Gastrocnemius medialis (tissue), 4 donors: ENCODE measurements at regions not wholly inside any gene's neighbourhood (a gene's known extent, or its start where the extent isn't known, plus 50 kb on each side); places are given as distances from the start of the nearest gene placed in this dataset.
"Not testable (repeated sequence)": the region's sequence is repeated elsewhere in the genome, so short reads cannot be mapped to it uniquely, and the experiment has no call there.

Experiments
- ATAC-seq, 2 donors: fragments of 150-250 bp; one replicate each; pipeline ENCODE4 v1.9.1; 2016
- DNase-seq, 2 donors: peaks; one replicate each; pipeline ENCODE4 v3.0.0-alpha.2; 2019
- H3K27ac ChIP-seq, 4 donors: fragments of 200-600 bp; sonication (generic); 1 replicate in 1 of 4; 2 replicates in 3 of 4; pipeline ENCODE4 v1.5.1; 2016 to 2018; ENCODE audit warnings: mild to moderate bottlenecking in 2 of 4, moderate library complexity in 1 of 4
- H3K27me3 ChIP-seq, 3 donors: fragments of 200-600 bp; sonication (generic) in 2 of 3; 1 replicate in 1 of 3; 2 replicates in 2 of 3; pipeline versions ENCODE4 v1.5.1 to v1.6.0; 2016 to 2019; ENCODE audit warnings: mild to moderate bottlenecking in 1 of 3, moderate library complexity in 1 of 3
- H3K36me3 ChIP-seq, 2 donors: fragments of 200-600 bp; sonication (generic) in 1 of 2; one replicate each; pipeline ENCODE4 v1.5.1; 2017 to 2018
- H3K4me1 ChIP-seq, 2 donors: fragments of 200-600 bp; sonication (generic) in 1 of 2; one replicate each; pipeline ENCODE4 v1.5.1; 2016 to 2017; ENCODE audit warnings: mild to moderate bottlenecking in 2 of 2
- H3K4me3 ChIP-seq, 4 donors: fragments of 200-600 bp; sonication (generic) in 3 of 4; 1 replicate in 1 of 4; 2 replicates in 3 of 4; pipeline ENCODE4 v1.5.1; 2016 to 2019; ENCODE audit warnings: mild to moderate bottlenecking in 2 of 4
- H3K9me3 ChIP-seq, 3 donors: fragments of 200-600 bp; sonication (generic) in 2 of 3; 1 replicate in 1 of 3; 2 replicates in 2 of 3; pipeline ENCODE4 v1.5.1; 2016 to 2019
- CTCF ChIP-seq, 5 experiments: fragments of 450-650 bp in 3 of 5; fragments of 200-600 bp in 2 of 5; sonication (generic) in 2 of 5; IDR thresholded peaks in 4 of 5; conservative IDR thresholded peaks in 1 of 5; 1 replicate in 4 of 5; 2 replicates in 1 of 5; pipeline ENCODE4 v1.5.1; 2016 to 2019; ENCODE audit warnings: antibody characterized with exemption in 5 of 5, mild to moderate bottlenecking in 3 of 5, moderate library complexity in 3 of 5
- POLR2A ChIP-seq, 2 donors: fragments of 450-650 bp; IDR thresholded peaks; one replicate each; pipeline ENCODE4 v1.6.1; 2017; ENCODE audit warnings: antibody characterized with exemption in 2 of 2, mild to moderate bottlenecking in 2 of 2, moderate library complexity in 2 of 2
- in situ Hi-C, 4 donors: fragments of 200-750 bp; cut with MboI; loops; one replicate each; pipeline versions ENCODE4 v1.15.0 to v1.8.0; 2017; ENCODE audit warnings: low sequenced_read_pairs in 4 of 4
- intact Hi-C: fragments of 100-400 bp; cut with DNase I; formaldehyde crosslinking; loops from one replicate; pipeline ENCODE4 v1.15.1; 2023; ENCODE audit warnings: low total_unique reads

- Histone ChIP-seq H3K4me1 (peaks cover 0 to 11% of the 10 kb centered on the region in 2 donors), H3K9me3 (no peaks in the 10 kb centered on the region), H3K4me3 (no peak overlapping the region), H3K36me3 (no peaks in the 10 kb centered on the region), H3K27me3 (no peaks in the 10 kb centered on the region), H3K27ac (no peak overlapping the region)
- DNase-seq (no peak), ATAC-seq (no peak)
- in situ Hi-C loops: no loop called here
- intact Hi-C loops: no loop called here
- TF ChIP-seq CTCF (IDR thresholded peaks at IDR 0.05 in 4 of 5, conservative IDR thresholded peaks at IDR 0.05 in 1 of 5) (no peak), POLR2A (IDR thresholded peaks at IDR 0.05) (no peak)
Observed at GRCh38 chr11:15845261-15845660, 511.1 kb downstream of the SOX6 start.

GRCh38 chr11:15848631-15849168, 507.6 kb downstream of the SOX6 start:
- in situ Hi-C loops (no loop called here), intact Hi-C loops (no loop called here)
- H3K4me1 ChIP-seq: peaks cover 7 to 14% of the 10 kb centered on the region in 2 donors
- no peaks in the 10 kb centered on the region for H3K27me3 ChIP-seq
- TF ChIP-seq CTCF (IDR thresholded peaks at IDR 0.05 in 4 of 5, conservative IDR thresholded peaks at IDR 0.05 in 1 of 5): no peak
- TF ChIP-seq POLR2A (IDR thresholded peaks at IDR 0.05): no peak
- no peaks in the 10 kb centered on the region for H3K36me3 ChIP-seq
- no peaks in the 10 kb centered on the region for H3K9me3 ChIP-seq
- H3K27ac ChIP-seq: no peak overlapping the region
- ATAC-seq (no peak), DNase-seq (no peak)
- no peak overlapping the region for H3K4me3 ChIP-seq

GRCh38 chr11:15849257-15849656, 507.1 kb downstream of the SOX6 start:
- no peak for ATAC-seq
- peaks cover 7 to 13% of the 10 kb centered on the region in 2 donors for H3K4me1 ChIP-seq
- intact Hi-C loops (no loop called here), in situ Hi-C loops (no loop called here)
- no peak overlapping the region for H3K27ac ChIP-seq
- H3K36me3 ChIP-seq: no peaks in the 10 kb centered on the region
- no peaks in the 10 kb centered on the region for H3K9me3 ChIP-seq
- H3K4me3 ChIP-seq: no peak overlapping the region
- TF ChIP-seq CTCF (IDR thresholded peaks at IDR 0.05 in 4 of 5, conservative IDR thresholded peaks at IDR 0.05 in 1 of 5) (no peak), POLR2A (IDR thresholded peaks at IDR 0.05) (no peak)
- DNase-seq: no peak
- no peaks in the 10 kb centered on the region for H3K27me3 ChIP-seq

- H3K27ac ChIP-seq, H3K36me3 ChIP-seq, intact Hi-C loops, H3K4me3 ChIP-seq, H3K9me3 ChIP-seq, DNase-seq, in situ Hi-C loops, ATAC-seq, H3K27me3 ChIP-seq: not testable (repeated sequence)
- peaks cover 7 to 13% of the 10 kb centered on the region in 2 donors for H3K4me1 ChIP-seq
Observed at GRCh38 chr11:15850335-15850734, 506.0 kb downstream of the SOX6 start.

- Histone ChIP-seq H3K27ac (peak overlapping the region in 3 of 4 donors; percentile 1 to 43 (median 30)), H3K9me3 (no peaks in the 10 kb centered on the region), H3K27me3 (no peaks in the 10 kb centered on the region), H3K4me3 (no peak overlapping the region), H3K36me3 (no peaks in the 10 kb centered on the region), H3K4me1 (peaks cover 7 to 13% of the 10 kb centered on the region in 2 donors)
- DNase-seq (no peak), ATAC-seq (no peak)
- in situ Hi-C loops (no loop called here), intact Hi-C loops (no loop called here)
- no peak for TF ChIP-seq CTCF (IDR thresholded peaks at IDR 0.05 in 4 of 5, conservative IDR thresholded peaks at IDR 0.05 in 1 of 5)
- TF ChIP-seq POLR2A (IDR thresholded peaks at IDR 0.05): no peak
Observed at GRCh38 chr11:15851051-15851498, 505.3 kb downstream of the SOX6 start.
